SK-N-DZ (cell line): ENCODE measurements at regions not wholly inside any gene's neighbourhood (a gene's known extent, or its start where the extent isn't known, plus 50 kb on each side); places are given as distances from the start of the nearest gene placed in this dataset.

ENCODE experiments used
- DNase-seq: peaks from one replicate; pipeline ENCODE4 v3.0.0-alpha.2; 2015; ENCODE audit warnings: low spot score
- small RNA-seq, 2 experiments: library from RNA; depleted of rRNA; stranded (forward); fragments of <200 nt; gene quantifications; one replicate each; pipeline ENCODE3, GENCODE V24; 2014

DNA sequence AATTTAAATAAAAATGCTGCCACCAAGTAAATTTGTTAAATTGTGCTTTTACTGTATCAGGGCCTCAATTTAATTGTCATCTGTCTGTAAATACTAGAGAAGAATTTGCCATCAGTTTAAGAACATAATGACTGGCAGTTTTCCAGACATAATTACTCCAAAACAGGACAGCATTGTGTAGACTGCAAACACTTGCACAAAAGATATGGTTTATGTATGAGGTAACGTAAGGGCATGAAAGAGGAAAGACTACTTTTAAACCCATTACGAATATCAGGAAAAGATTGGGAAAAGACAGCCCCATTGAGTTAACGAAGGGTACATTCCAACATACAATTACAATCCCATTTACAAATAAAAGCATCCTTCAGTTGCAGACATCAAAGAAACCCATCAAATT lies 59.8 kb upstream of the KRR1 start:
- DNase-seq = no peak

DNA sequence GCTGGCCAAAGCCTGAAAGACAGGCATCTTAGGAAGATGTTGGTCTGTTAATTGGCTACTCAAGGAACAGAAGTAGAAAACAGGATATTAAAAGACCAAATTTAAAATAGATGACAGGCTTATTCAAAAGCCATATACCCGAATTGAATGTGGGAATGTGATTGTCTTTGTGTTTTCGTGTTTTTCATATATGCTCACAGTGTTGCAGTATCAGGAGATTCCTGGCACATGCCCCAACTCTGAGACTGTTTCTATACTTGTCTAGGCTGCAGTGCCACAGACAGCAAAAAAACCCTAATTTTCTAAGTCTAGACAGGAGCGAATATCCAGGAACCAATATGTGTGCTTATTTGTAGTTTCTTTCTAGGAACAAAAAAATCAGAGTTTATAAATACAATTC lies 57.4 kb upstream of the KRR1 start:
- no peak for DNase-seq

DNA sequence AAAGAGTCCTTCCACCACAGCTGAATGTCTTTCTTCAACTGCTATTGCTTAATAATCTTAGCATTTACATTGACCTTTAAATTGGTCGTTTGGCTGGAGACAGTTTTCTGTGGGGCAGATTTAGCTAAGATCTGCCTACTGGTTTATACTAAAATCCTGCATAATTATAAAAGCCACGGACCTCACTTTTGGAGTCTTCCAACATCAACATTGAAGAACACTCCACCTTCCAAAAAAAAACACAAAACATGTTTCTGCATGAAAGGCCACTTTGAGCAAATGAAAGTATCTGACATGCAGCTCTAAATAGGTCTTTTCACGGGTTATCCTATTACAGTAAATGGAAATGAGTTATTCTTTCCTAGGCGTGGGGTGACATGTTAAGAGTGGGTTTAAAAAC lies 57.0 kb upstream of the KRR1 start:
- no peak for DNase-seq

DNA sequence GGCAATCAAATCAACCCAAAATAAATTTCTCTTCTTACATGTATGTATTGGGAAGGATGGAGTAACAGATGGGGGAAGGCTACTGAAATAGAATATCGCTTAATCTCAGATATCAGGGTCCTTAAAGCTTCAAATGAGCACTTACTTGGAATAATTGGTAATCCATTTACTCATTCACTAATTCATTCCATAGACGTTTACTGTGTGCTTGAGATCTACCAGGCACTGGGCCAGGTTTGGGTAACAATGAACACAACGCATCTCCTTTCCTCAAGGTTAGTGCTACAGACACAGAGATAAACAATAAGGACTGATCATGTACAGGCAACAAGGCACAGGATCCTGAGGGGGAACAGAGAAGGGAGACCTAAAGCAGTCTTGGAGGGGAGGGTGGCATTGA lies 54.4 kb upstream of the KRR1 start:
- no peak for DNase-seq

DNA sequence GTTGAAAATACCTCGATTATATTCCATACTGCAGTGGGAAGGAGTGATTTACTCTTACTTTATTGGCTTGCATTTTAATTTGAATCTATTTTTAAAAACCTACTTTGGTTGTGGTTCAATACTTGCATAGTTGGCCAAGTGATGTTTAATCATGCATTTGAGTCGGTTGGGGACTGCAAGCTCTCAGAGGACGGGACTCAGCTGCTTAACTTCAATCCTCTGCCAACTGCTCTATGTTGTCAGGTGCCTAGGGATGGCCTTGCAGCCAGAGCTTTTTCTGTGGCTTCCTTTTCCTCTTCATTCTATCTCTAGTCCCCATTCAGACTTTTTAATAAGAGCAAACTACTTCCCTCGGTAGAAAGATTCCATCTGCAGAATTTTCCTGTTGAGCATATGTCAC lies 53.4 kb upstream of the KRR1 start:
- DNase-seq = no peak

DNA sequence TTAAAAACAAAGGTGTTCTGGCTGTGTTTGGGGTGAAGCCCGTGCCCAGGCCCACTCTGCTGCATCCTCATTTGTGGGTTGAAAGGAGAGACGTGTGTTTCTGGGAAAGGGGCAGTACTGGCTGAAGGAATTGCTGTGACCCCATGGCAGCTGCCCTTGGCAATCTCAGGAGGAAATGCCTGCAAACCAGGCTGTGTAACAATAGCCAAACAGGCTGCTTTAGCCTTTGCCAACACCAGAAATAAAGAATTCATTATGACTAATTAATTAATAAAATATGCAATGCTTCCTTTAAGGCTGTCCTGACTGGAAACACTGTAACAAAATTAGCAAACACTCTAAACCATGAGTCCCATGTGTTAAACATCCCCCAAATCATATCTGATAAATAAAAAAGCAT lies 53.0 kb upstream of the KRR1 start:
- DNase-seq = no peak

DNA sequence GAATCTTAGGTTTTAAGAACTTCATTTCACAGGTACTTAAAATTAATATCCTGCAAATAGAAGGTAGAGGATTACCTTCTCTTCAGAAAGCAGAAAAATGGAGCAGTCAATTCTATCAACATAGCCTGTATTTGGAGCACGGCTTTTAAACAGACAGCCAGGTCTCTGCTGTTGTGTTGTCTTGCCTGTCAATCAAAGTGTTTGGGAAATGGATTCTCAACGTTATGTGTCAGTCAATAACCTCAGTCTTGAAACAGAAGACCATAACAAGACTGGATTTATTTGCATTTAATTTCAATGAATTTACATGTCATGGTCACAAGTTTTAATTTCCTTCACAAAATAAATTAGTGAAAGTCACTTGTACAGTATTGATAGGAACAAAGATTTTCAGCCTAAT lies 51.9 kb upstream of the KRR1 start:
- DNase-seq = no peak

DNA sequence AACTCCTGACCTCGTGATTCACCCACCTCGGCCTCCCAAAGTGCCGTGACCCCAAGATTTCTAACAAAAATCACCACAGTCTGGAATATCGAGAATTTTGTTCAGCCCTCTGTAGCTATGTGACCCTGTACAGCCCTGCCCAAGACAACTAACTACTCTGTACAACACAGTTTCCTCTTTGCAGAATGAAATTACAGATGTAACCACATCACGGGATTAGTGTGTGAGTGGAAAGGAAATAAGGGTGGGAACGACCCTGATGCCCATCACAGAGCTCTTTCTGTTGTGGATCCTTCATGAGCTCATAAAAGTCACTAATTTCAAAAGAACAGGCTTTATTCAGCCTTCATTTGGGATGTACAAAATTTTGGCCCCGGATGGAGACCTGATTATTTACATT lies 50.5 kb upstream of the KRR1 start:
- no peak for DNase-seq

Small RNA genes in the stretch of these regions (small RNA-seq; reads per million reads assigned to genes)
- gene AC011611.1 (0 reads per million in 2 experiments), gene AC011611.6 (0 reads per million in 2 experiments), gene RF00156 (0.03 to 0.04 reads per million in 2 experiments), gene RN7SL734P (0.03 to 1.2 reads per million in 2 experiments)
